K562 (cell line): ENCODE measurements at regions not wholly inside any gene's neighbourhood (a gene's known extent, or its start where the extent isn't known, plus 50 kb on each side); places are given as distances from the start of the nearest gene placed in this dataset.

Source experiments
- ADNP ChIP-seq: fragments of 200-800 bp; sonication (Bioruptor generic); IDR thresholded peaks from 2 replicates; pipeline ENCODE4 v1.6.1; 2016; ENCODE audit warnings: missing genetic modification characterization, missing compliant biosample characterization
- ARID2 ChIP-seq: fragments of 450-650 bp; IDR thresholded peaks from 2 replicates; pipeline ENCODE4 v1.6.1; 2017; ENCODE audit warnings: antibody characterized with exemption, mild to moderate bottlenecking
- CBX1 ChIP-seq: sonication (generic); IDR thresholded peaks from 2 replicates; pipeline ENCODE4 v1.6.1; 2016; ENCODE audit warnings: antibody characterized with exemption, low read depth, mild to moderate bottlenecking
- CTBP1 ChIP-seq: fragments of 450-650 bp; IDR thresholded peaks from 2 replicates; pipeline ENCODE4 v1.6.1; 2016; ENCODE audit warnings: borderline replicate concordance
- ELF2 ChIP-seq: fragments of 250-450 bp; sonication (Bioruptor Pico); IDR thresholded peaks from 2 replicates; pipeline ENCODE4 v1.5.0; 2021; ENCODE audit warnings: mild to moderate bottlenecking
- FOSL1 ChIP-seq: fragments of 200-800 bp; sonication (Bioruptor generic); conservative IDR thresholded peaks from 2 replicates; pipeline ENCODE4 v1.6.1; 2016; ENCODE audit warnings: missing genetic modification characterization, missing compliant biosample characterization
- PHF8 ChIP-seq: fragments of 200-600 bp; sonication (generic); IDR thresholded peaks from 2 replicates; pipeline ENCODE4 v1.6.1; 2012; ENCODE audit warnings: mixed run types, mild to moderate bottlenecking, inconsistent platforms, low read length, moderate library complexity, borderline replicate concordance
- RFX1 ChIP-seq: fragments of 450-650 bp; IDR thresholded peaks from 2 replicates; pipeline ENCODE4 v1.6.1; 2016; ENCODE audit warnings: mild to moderate bottlenecking, moderate library complexity
- SAP30 ChIP-seq: fragments of 200-600 bp; sonication (generic); IDR thresholded peaks from 2 replicates; pipeline ENCODE4 v1.6.1; 2012; ENCODE audit warnings: borderline replicate concordance, low read depth, mild to moderate bottlenecking, moderate library complexity, low read length, control low read depth, inconsistent platforms; ENCODE audit not compliant: insufficient read depth, poor library complexity, severe bottlenecking
- SLC30A9 ChIP-seq: fragments of 250-450 bp; sonication (Bioruptor Pico); IDR thresholded peaks from 2 replicates; pipeline ENCODE4 v1.8.0; 2022; ENCODE audit warnings: mild to moderate bottlenecking, moderate library complexity
- SMAD4 ChIP-seq: fragments of 250-450 bp; sonication (Bioruptor Pico); conservative IDR thresholded peaks from 2 replicates; pipeline ENCODE4 v1.8.0; 2021; ENCODE audit warnings: inconsistent platforms, mild to moderate bottlenecking, moderate library complexity
- SP1 ChIP-seq: sonication (generic); formaldehyde crosslinking; IDR thresholded peaks from 2 replicates; pipeline ENCODE4 v1.8.1; 2022; ENCODE audit warnings: mild to moderate bottlenecking, missing genetic modification reagents
- SPI1 ChIP-seq: IDR thresholded peaks from 2 replicates; pipeline ENCODE4 v1.6.1; 2011; ENCODE audit warnings: low read depth, low read length, control low read depth, borderline replicate concordance
- TAF9B ChIP-seq: fragments of 450-650 bp; IDR thresholded peaks from 2 replicates; pipeline ENCODE4 v1.6.1; 2018; ENCODE audit warnings: mild to moderate bottlenecking; ENCODE audit not compliant: partially characterized antibody
- TRIM28 ChIP-seq: fragments of 450-650 bp; IDR thresholded peaks from 2 replicates; pipeline ENCODE4 v1.6.1; 2017
- ZNF24 ChIP-seq: fragments of 450-650 bp; IDR thresholded peaks from 2 replicates; pipeline ENCODE4 v1.6.1; 2016
- ZNF3 ChIP-seq: fragments of 250-450 bp; sonication (Bioruptor Pico); IDR thresholded peaks from 2 replicates; pipeline ENCODE4 v1.5.0; 2021; ENCODE audit warnings: mild to moderate bottlenecking, moderate library complexity
- ZNF431 ChIP-seq: sonication (generic); formaldehyde crosslinking; IDR thresholded peaks from 2 replicates; pipeline ENCODE4 v1.8.0; 2022; ENCODE audit warnings: mild to moderate bottlenecking, missing genetic modification reagents
- ZNF717 ChIP-seq: fragments of 250-450 bp; sonication (Bioruptor Pico); IDR thresholded peaks from 2 replicates; pipeline ENCODE4 v1.5.0; 2021
- ZNF76 ChIP-seq: fragments of 250-450 bp; sonication (Bioruptor Pico); IDR thresholded peaks from 2 replicates; pipeline ENCODE4 v1.4.0; 2020; ENCODE audit warnings: mild to moderate bottlenecking, moderate library complexity, borderline replicate concordance
- ZNF785 ChIP-seq: fragments of 250-450 bp; sonication (Bioruptor Pico); IDR thresholded peaks from 2 replicates; pipeline ENCODE4 v1.4.0; 2020; ENCODE audit warnings: mild to moderate bottlenecking
- TF ChIP-seq, protein P1 (sequence below): fragments of 450-650 bp; IDR thresholded peaks from 2 replicates; pipeline ENCODE4 v1.6.1; 2016
- TF ChIP-seq, protein P2 (sequence below): fragments of 250-450 bp; sonication (Bioruptor Pico); IDR thresholded peaks from 2 replicates; pipeline ENCODE4 v1.8.0; 2021; ENCODE audit warnings: moderate library complexity, mild to moderate bottlenecking, inconsistent platforms
- TF ChIP-seq, protein P3 (sequence below): fragments of 200-400 bp; formaldehyde crosslinking; IDR thresholded peaks from 2 replicates; pipeline ENCODE4 v1.6.1; 2017; ENCODE audit warnings: mild to moderate bottlenecking, low read depth, low read length, moderate library complexity
- TF ChIP-seq, protein P4 (sequence below): fragments of 450-650 bp; IDR thresholded peaks from 2 replicates; pipeline ENCODE4 v1.6.1; 2016; ENCODE audit warnings: borderline replicate concordance

DNA sequence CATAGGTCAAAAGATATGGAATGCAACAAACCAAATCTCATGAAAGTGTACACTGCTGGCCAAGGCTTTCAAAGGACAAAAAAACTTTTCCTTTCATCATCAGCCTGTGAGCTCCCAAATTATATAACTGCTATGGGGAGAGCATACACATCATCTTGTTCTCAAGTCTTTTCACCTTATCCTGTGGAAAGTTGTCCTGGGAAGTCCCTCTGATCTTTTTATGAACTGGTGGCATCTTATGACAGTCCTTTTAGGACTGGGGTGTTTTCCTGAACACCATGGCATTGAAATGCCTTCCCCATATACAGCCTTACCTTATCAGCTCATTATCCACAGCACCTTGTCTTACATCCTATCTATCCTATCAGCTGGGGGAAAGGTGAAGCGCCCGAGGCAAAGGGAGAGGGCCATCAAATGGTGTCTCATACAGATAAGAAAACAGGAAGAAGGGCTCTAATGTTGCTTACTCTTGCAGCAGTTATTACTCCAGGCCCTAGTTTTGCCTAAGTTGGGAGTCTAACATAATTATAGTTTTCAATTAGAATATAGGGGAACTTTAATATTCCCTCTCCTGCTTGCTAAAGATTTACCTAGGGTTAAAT is 61.5 kb upstream of the GOLIM4 start (continued):
- peak; percentile 41; the same call in 1 of the 2 replicates for TF ChIP-seq TRIM28
- TF ChIP-seq ELF2 (CRISPR knock-in tag), result no peak
- no peak for TF ChIP-seq ZNF431 (CRISPR knock-in tag)
- TF ChIP-seq, protein P1, sequence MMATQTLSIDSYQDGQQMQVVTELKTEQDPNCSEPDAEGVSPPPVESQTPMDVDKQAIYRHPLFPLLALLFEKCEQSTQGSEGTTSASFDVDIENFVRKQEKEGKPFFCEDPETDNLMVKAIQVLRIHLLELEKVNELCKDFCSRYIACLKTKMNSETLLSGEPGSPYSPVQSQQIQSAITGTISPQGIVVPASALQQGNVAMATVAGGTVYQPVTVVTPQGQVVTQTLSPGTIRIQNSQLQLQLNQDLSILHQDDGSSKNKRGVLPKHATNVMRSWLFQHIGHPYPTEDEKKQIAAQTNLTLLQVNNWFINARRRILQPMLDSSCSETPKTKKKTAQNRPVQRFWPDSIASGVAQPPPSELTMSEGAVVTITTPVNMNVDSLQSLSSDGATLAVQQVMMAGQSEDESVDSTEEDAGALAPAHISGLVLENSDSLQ, result peak; percentile 30; the same call in 1 of the 2 replicates
- no peak for TF ChIP-seq ARID2
- TF ChIP-seq SMAD4, result peak; percentile 96
- no peak; the same call in 1 of the 2 replicates for TF ChIP-seq ADNP (tag)
- no peak for TF ChIP-seq CBX1
- no peak for TF ChIP-seq ZNF785
- TF ChIP-seq RFX1, result no peak
- TF ChIP-seq ZNF76 (CRISPR knock-in tag), result no peak; the same call in 1 of the 2 replicates
- TF ChIP-seq, protein P2, sequence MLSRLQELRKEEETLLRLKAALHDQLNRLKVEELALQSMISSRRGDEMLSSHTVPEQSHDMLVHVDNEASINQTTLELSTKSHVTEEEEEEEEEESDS (CRISPR knock-in tag), result no peak
- TF ChIP-seq CTBP1, result peak; percentile 98
- no peak for TF ChIP-seq ZNF717 (CRISPR knock-in tag)
- TF ChIP-seq, protein P3, sequence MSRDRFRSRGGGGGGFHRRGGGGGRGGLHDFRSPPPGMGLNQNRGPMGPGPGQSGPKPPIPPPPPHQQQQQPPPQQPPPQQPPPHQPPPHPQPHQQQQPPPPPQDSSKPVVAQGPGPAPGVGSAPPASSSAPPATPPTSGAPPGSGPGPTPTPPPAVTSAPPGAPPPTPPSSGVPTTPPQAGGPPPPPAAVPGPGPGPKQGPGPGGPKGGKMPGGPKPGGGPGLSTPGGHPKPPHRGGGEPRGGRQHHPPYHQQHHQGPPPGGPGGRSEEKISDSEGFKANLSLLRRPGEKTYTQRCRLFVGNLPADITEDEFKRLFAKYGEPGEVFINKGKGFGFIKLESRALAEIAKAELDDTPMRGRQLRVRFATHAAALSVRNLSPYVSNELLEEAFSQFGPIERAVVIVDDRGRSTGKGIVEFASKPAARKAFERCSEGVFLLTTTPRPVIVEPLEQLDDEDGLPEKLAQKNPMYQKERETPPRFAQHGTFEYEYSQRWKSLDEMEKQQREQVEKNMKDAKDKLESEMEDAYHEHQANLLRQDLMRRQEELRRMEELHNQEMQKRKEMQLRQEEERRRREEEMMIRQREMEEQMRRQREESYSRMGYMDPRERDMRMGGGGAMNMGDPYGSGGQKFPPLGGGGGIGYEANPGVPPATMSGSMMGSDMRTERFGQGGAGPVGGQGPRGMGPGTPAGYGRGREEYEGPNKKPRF, result no peak
- peak; percentile 66; the same call in 1 of the 2 replicates for TF ChIP-seq ZNF24
- TF ChIP-seq FOSL1 (tag), result peak; percentile 77
- TF ChIP-seq ZNF3 (CRISPR knock-in tag), result no peak
- TF ChIP-seq, protein P4, sequence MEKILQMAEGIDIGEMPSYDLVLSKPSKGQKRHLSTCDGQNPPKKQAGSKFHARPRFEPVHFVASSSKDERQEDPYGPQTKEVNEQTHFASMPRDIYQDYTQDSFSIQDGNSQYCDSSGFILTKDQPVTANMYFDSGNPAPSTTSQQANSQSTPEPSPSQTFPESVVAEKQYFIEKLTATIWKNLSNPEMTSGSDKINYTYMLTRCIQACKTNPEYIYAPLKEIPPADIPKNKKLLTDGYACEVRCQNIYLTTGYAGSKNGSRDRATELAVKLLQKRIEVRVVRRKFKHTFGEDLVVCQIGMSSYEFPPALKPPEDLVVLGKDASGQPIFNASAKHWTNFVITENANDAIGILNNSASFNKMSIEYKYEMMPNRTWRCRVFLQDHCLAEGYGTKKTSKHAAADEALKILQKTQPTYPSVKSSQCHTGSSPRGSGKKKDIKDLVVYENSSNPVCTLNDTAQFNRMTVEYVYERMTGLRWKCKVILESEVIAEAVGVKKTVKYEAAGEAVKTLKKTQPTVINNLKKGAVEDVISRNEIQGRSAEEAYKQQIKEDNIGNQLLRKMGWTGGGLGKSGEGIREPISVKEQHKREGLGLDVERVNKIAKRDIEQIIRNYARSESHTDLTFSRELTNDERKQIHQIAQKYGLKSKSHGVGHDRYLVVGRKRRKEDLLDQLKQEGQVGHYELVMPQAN, result no peak
- no peak for TF ChIP-seq SLC30A9 (CRISPR knock-in tag)
- no peak for TF ChIP-seq PHF8
- TF ChIP-seq TAF9B, result peak; percentile 51
- peak; percentile 83 for TF ChIP-seq SPI1
- peak; percentile 40; the same call in 1 of the 2 replicates for TF ChIP-seq SP1
- no peak for TF ChIP-seq SAP30
